ENCODE measurements at regions not wholly inside any gene's neighbourhood (a gene's known extent, or its start where the extent isn't known, plus 50 kb on each side); places are given as distances from the start of the nearest gene placed in this dataset.

- H3K27me3 ChIP-seq = no peaks in the 10 kb centered on the region
- DNase-seq (no peak), ATAC-seq (peak in 7 of 8 donors; percentile 13 to 75 (median 68))
- 54 to 56% methylated on average over 6 of the region's 6 CpGs for WGBS, 2 donors
- H3K9me3 ChIP-seq = no peaks in the 10 kb centered on the region
- intact Hi-C loops (cut with DNase I) = loop anchor here in 1 of 10 donors (10.0 kb wide), 1 partner anchor 64 kb away; no protein-coding TSS in a partner anchor
- no peaks in the 10 kb centered on the region for H3K36me3 ChIP-seq
- TF ChIP-seq CTCF (IDR thresholded peaks at IDR 0.05) = no peak
- peaks cover 0 to 41% (median 25%) of the 10 kb centered on the region in 9 donors for H3K4me1 ChIP-seq
- H3K4me3 ChIP-seq = no peak overlapping the region
- peak overlapping the region in 8 of 10 donors; percentile 9 to 83 (median 53) for H3K27ac ChIP-seq
These were observed 369.6 kb upstream of the ADGRL2 start for GRCh38 chr1:81430955-81431623.

- intact Hi-C loops (cut with DNase I) = loop anchor here in 1 of 10 donors (10.0 kb wide), 1 partner anchor 64 kb away; no protein-coding TSS in a partner anchor
- peak overlapping the region in 4 of 10 donors; percentile 27 to 83 (median 70) for H3K27ac ChIP-seq
- H3K4me1 ChIP-seq = peaks cover 0 to 41% (median 23%) of the 10 kb centered on the region in 9 donors
- no peak overlapping the region for H3K4me3 ChIP-seq
- ATAC-seq = no peak
- no peak for TF ChIP-seq CTCF (IDR thresholded peaks at IDR 0.05)
- H3K27me3 ChIP-seq = no peaks in the 10 kb centered on the region
- H3K9me3 ChIP-seq = no peaks in the 10 kb centered on the region
- no peak for DNase-seq
- no peaks in the 10 kb centered on the region for H3K36me3 ChIP-seq
- 38 to 55% methylated on average over 1 of the region's 1 CpG for WGBS, 2 donors
These were observed 370.3 kb upstream of the ADGRL2 start for GRCh38 chr1:81430236-81430938.

GRCh38 chr1:81428998-81429397 lies 371.7 kb upstream of the ADGRL2 start:
- intact Hi-C loops (cut with DNase I) = no loop called here
- no peak overlapping the region for H3K27ac ChIP-seq
- no peak for TF ChIP-seq CTCF (IDR thresholded peaks at IDR 0.05)
- ATAC-seq (no peak), DNase-seq (no peak)
- peaks cover 0 to 38% (median 24%) of the 10 kb centered on the region in 9 donors for H3K4me1 ChIP-seq
- H3K36me3 ChIP-seq = no peaks in the 10 kb centered on the region
- H3K9me3 ChIP-seq = no peaks in the 10 kb centered on the region
- no peak overlapping the region for H3K4me3 ChIP-seq
- WGBS, 2 donors = 95 to 97% methylated on average over 1 of the region's 1 CpG
- no peaks in the 10 kb centered on the region for H3K27me3 ChIP-seq

- no peaks in the 10 kb centered on the region for H3K9me3 ChIP-seq
- H3K36me3 ChIP-seq = no peaks in the 10 kb centered on the region
- intact Hi-C loops (cut with DNase I) = no loop called here
- no peak for ATAC-seq
- H3K4me1 ChIP-seq = peaks cover 0 to 10% (median 8%) of the 10 kb centered on the region in 9 donors
- DNase-seq = no peak
- 94 to 95% methylated on average over 2 of the region's 2 CpGs for WGBS, 2 donors
- no peaks in the 10 kb centered on the region for H3K27me3 ChIP-seq
- H3K4me3 ChIP-seq = no peak overlapping the region
- TF ChIP-seq CTCF (IDR thresholded peaks at IDR 0.05) = no peak
- H3K27ac ChIP-seq = no peak overlapping the region
These were observed 375.9 kb upstream of the ADGRL2 start for GRCh38 chr1:81424816-81425215.
